NCI-H2196 (cell line): ENCODE measurements at regions not wholly inside any gene's neighbourhood (a gene's known extent, or its start where the extent isn't known, plus 50 kb on each side); places are given as distances from the start of the nearest gene placed in this dataset.

ENCODE experiments used
- DNase-seq: peaks from one replicate; lab custom pipeline; 2025; ENCODE audit not compliant: unreplicated experiment; lab: John Stamatoyannopoulos, UW

DNA sequence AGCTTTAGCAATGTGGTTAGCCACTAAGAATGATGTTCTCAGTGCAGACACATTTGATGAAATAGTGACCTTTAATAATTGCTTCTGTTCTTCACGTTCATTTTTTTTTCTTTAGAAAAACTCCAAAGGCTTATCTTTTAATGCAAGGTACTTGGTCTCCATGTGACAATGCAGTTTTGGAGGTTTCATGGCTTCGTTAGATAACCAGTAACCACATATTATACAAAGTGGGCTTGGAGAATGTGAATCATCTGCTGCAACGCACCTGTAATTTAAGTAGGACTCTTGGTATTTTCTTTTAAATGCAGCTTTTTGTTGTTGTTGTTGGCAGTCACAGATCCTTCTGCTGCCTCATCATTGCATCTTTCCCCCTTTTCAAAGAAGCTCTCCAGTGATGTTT is 1606.3 kb downstream of the SUCLG1 start:
- DNase-seq: no peak

DNA sequence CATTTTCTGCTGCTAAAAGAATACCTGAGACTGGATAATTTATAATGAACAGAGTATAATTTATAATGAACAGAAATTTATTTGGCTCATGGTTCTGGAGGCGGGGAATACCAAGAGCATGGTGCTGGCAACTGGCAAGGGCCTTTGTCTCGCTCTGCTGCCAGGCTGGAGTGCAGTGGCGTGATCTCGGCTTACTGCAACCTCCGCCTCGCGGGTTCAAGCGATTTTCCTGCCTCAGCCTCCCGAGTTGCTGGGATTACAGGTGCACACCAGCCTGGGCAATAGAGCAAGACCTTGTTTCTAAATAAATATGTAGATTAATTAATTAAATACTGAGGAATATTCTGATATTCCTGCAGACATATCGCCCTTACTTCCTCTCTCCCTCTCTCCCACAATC is 1610.8 kb downstream of the SUCLG1 start:
- no peak for DNase-seq

DNA sequence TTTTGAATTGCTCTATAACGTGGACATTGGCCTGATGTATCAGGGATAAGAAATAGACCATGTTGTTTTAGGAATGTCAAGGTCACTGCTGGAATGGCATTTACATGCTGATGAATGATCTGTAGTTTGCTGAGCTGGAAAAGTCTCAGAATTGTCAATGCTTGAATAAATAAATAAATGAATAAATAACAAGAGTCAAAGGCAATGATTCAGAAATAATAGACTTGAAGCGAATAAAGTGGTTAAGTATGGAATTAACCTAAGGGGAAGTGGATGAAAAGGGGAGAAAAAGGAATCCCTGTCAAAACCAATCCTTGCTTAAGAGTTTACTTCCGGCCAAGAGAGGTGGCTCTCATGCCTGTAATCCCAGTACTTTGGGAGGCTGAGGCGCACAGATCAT is 1620.0 kb downstream of the SUCLG1 start:
- no peak for DNase-seq

DNA sequence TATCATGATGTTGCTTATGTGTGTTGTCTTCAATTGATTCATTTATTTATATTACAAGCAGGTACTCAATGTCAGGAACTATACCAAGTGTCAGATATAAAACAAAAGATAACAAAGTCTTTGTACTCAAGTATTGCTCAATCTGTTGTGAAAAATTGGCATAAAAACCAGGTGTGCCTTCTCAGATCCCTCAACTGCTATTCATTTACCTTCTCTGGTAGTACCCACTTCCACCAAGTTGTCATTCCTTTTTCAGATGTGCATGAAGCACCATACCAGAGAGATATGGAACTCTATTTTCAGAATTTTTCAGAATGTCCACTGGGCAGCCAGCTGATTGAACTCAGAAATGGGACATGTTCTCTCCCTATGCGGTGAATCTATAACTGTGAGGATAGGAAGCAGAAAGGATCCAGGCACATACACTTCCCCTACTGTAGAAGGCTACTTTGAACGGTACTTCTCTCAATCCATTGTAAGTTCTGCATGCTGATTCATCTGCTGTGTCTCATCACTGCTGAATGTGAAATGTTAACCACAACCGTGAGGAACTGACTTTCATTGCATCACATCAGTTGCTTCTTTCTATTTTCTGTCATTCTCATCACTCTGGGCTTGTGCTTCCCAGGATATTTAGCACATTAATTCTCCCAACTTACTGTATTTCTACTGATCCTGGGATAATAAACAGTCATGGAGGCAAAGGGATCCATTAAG is 1621.3 kb downstream of the SUCLG1 start:
- DNase-seq: no peak

DNA sequence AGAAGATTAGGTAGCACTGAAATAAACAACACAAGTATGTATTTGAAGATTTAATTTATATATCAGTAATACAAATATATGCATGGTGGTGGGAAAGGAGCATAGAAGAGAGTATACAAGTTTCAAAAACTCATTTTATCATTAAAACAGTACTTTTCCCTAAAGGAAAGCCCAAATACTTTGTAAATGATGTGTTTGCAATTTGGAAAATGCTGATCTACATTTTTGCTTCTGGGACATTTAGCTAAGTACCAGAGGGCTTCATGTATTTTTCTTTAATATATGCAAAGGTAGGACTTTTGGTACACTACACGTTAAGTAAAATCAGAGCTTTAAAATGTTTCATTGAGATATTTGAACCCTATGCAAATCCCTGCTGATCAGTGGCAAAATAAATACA is 1624.2 kb downstream of the SUCLG1 start:
- DNase-seq: no peak

DNA sequence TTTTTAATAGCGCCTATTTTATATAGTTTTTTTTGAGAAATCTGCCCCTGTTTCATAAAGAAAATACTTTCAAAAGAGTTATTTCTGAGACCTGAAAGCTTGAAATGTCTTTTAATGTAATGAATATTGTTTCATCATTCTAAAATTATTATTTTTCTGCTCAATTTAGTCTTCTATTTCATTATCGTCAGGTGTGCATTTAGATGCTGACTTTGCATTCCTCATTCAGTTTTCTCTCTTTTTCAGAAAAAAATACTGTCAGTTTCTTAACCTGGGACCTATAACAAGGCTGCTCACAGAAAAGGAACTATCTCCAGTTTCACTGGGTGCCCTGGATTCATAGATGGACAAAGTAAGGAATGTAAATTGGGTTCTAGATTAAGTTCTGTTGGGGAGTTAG is 1631.7 kb downstream of the SUCLG1 start:
- no peak for DNase-seq

DNA sequence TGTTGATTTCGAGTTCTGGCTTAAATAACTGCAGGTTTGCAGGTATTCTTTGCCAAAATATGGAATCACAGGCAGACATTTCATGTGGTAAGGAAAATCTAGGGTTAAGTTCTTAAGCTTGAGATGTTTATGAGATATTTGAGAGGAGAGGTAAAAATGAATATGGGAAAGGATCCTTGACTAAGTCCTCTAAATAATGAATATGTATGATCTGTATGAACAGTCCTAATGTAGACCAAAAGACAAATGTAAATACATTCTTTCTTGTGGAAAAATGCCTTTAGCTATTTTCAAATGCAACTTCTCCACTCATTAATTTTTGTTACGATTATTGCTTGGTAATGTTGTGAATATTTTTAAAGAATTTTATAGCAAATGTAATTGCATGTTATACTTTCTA is 1632.6 kb downstream of the SUCLG1 start:
- no peak for DNase-seq

DNA sequence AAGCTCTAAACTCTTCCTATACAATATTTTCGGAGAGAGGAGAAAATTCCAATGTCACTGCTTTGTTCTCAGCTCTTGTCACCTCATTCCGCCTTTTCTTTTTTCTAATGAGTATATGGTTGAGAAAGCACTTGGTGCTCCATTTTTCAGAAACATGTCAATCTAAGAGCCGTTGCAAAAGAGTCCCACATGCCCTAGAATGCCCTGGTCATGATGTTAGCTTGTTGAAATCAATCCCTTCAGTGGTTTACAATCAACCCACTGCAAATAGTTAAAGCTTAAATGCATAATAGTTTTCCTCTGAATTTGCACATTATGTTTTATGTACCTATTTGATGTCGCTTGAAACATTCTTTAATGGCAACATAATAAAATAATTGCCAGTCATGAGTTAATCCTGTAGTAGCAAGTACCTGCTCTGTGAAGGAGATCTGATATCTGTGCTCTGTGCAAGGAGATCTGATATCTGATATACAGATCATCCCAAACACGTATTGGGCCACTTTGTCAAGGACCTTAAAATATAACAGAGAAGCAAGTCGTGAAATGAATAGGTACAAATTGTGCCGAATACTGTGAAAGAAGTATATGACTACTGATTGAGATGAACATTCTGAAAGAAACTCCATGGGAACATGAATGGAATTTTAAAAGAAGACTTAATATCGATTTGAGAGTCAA is 1633.5 kb downstream of the SUCLG1 start:
- no peak for DNase-seq

DNA sequence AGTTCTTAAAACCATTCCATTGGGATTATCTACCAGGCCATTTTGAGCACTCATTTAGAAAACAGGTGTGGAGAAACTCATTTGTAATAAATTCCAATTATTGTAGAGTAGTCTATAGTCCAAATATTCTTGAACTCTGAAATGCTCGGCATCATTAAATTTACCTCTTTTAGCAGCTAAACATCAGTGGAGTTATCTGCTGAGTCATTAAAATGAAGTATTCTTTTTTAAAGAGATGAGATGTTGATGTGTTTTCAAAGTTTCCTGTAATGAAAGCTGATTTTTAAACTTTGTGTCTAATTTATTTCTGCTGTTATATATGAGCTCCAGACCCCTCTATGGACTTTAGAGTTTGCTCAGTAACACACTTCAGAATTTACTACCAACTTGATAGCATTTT is 1635.2 kb downstream of the SUCLG1 start:
- DNase-seq: no peak

DNA sequence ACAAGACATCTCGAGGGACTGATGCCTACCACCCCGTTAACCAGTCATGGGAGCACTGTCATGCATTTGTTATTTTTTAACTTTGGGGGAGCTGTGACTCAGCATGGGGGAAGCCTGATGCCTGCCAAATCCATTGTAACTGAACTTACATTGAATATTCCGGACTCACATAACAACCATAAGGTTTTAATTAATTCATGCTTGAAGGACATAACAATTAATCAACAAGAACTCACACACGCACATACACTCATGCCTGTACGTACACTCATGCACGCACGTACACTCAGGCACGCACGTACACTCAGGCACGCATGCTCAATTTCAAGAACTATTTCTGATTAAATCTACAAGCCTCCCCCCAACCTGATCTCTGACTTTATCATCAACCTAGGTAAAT is 1639.1 kb downstream of the SUCLG1 start:
- no peak for DNase-seq

DNA sequence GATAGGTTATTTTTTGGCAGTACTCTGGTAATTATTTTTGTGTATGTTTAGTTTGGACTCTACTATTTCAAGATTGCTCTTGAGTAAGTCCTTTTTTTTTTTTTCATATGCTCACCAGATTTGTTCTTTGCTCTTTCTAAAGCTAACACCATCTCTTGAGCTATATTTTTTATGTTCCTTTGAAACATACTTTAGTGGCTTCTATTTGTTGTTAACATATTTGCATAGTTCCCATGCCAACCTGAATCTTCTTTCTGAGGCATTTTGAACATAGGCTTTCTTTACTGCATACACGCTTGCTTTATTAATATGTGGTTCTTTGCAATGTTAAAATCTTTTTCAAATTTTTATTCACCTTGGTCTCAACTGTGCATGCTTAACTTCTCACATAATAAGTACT is 1644.9 kb downstream of the SUCLG1 start:
- no peak for DNase-seq

DNA sequence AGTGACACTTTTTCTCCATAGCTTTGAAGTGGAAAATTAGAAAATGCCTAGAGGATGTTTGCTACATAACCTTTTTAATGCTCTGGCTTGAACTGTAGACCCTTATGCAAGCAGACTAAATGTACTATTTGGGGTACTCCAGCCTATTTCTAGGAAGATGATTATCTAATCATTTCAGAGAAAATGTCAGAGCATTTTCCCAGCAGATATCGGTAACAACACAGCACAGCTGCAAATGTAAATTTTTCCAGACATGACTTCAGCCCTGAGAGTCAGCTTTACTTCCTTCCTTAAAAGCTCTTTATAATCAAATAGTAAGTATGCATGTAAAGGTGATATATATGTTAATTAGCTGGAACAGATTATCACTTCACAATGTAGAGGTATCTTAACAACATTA is 1647.1 kb downstream of the SUCLG1 start:
- DNase-seq: no peak

DNA sequence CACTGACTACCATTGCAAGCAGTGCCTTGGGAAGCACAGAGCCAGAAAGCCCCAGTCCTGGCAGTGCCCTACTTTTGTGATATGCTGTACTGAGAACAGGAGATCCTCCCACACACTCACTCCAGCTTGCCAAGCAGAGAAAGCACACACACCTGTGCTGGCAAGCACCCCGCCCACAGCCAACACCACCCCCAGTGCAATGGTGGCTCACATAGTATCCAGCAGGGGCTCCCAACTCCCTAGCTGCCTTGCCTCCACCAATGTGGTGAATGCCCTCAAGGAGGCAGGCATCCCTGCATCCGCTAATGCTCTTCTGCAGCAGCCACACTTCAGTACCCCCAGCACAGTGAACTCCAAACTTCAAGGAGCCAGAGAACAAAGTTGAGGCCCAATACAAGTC is 1655.8 kb downstream of the SUCLG1 start:
- DNase-seq: no peak

DNA sequence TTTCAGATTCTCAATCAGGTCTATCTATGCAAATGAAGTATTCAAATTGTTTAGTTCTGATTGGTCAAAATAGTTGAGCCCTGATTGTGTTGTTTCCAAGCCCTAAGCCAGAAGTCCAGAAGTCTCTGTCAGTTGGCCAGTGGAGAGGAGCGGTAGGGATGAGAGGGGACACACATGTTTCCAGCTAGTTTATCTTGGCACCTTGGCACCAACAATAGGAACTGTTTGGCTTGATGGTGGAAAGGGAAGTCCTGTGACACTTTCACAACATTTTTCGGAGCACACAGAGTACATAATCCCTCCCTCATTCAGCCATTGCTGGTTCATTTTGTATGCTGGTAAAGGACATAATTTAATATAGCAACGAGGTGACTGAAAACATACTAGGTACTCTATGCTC is 1661.6 kb downstream of the SUCLG1 start:
- DNase-seq: no peak

DNA sequence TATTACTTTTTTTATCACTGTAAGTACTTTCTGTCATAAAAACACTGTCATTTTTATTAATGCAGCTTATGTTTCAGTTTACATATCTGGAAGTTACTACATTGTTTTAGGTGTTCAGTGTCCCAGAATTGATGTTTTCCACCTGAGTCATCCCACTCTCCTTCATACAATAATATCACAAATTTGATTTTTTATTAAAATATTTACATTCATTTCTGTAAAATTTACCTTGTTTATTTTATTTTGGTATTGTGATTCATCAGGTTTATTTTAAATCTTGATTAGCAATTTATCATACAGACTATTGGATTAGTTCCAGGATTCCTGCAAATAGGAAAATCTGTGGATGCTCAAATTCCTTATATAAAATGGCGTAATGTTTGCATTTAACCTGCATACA is 1662.9 kb downstream of the SUCLG1 start:
- DNase-seq: no peak

DNA sequence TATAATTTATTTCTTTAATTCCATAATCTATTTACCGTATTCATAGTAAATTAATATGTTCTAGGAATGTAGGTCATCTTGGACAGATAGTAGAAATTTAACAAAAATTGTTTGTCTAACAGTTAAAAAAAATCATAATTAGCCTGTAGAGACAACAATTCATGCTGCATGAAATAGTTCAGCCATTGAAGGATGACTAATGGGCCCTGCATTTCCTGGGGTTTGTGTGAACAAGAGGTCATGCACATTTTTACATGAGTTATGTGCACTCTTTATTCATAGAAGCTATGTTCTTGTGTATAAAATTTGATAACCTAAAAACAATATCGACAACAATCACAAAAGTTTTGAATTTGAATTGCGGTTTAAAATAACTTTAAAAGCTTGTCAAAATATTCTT is 1663.6 kb downstream of the SUCLG1 start:
- no peak for DNase-seq

DNA sequence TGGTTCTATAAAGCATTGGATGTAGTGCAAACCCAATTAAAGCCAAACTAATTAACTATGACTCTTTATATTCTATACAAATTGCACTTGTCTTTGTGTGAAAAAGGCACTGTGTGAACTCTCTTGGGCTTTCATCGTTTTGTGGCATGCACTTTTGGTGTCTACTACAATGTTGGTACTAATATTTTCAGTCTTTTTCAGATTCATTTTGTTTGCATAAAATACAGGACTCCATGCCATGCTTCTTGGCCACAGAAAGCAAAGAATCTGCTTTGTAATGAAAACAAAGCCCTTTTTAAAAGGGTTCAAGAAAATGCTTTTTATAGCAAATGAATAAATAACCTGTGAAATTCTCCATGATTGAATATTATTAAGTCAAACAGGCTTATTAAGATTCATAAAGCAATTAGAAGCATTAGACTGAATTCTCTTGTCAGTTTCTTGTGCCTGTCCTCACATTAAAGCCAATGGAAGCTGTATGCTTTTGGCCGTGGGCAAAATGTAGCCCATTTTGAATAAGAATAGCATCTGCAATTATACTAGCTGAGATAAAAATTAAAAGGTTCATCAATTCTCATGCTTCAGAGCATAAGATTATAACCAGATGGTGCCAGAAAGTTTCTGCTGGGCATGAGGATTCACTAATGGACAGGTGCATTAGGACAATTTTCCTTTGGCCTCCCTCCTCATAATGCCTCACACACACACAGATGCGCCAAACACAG is 1665.2 kb downstream of the SUCLG1 start:
- no peak for DNase-seq

DNA sequence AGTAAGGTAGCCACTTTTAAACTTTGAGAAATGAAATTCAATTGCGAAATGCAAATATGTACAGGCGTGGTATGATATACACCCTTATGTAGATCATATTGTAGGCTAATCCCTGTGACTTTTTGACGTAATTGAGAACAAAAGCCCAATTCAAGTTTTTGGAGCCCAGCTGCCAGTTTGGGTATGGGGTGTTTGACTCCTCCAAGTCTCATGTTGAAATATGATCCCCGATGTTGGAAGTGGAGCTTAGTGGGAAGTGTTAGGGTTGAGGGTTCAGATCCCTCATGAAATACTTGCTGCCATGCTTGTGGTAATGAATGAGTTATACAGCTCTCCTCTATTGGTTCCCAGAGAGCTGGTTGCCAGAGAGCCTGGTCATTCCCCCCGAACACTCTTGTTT is 1666.8 kb downstream of the SUCLG1 start:
- no peak for DNase-seq

DNA sequence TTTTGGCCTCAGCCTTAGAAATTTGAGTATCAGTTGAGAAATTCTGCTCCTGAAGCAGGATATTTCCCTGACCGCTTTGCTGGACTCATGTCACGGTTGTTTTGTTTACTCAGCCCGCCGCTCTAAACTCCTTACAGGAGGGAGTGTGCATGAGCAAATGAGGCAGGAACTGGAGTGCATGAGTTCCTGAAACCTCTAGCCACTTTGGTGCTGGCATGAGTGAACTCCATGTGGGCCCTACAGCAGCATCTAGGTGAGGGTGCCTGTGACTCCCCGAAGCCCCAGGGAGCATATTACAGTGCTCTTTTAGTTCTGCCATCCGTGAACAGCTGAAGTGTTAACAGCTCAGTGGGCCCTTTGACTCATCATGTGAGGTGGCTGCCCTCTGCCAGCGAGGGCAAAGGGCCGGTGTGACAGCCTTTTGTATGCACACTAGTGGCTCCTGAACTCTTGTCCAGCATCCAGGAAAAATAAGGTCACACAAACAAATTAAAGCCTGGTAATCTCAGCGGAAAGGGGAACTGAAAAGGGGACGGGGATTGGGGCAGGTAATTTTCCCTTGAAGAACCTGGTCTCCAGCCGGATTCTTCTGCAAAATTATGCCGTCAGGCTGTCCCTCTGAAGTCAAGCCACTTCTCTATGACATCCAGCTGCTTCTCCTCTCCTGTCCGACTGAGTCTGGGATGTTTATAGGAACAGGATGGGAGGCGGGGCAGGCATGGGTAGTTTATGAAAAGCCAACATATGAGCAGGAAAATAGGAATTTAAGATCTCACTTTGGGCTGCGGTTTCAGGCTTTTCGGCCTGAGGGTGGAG is 1668.7 kb downstream of the SUCLG1 start:
- DNase-seq: no peak

DNA sequence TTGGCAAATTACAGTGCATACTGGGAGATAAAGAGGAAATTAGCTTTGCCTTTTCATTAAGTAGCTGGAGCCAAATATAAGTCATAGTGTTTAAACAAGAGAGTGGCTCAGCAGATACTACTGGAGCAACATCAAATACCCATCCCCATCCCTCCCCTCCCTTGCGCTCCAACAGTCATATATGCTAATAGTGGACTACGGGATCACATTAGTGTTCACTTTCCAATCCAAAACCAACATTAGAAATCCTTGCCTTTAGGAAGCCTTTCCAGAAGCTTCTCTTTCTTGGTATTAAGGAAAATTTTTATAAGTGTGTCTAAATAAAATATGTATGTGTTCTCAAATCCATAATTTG is 1669.3 kb downstream of the SUCLG1 start:
- DNase-seq: no peak

DNA sequence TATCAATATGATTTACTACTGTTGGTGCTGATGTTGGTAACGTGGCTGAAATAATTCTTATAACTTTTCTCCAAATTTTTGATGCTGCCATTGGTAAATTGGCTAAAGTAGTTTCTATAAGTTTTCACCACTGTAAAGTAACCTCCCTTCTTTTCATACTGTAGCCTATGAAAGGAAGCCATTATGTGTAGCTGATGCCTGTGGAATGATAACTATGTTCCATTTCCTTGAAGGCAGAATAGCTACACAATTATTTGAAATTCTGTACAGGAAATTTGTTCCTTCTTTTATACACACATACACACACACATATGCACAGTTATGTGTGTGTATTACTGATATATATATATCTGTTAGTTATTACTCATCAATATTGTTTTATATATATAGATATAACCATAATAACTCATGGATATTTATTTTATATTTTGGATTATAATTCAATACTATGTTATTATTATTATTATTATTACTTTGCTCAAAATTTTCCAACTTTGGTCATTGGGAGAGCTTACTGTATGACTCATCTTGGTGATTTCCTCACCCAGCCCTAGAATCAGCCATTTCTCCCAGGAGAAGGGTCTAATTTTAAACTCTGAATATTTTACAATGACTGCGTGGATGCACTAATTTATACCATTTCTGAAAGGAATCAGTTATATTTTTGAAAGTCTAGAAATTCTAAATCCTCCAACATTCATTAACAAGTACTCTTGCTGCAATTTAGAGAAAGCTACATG is 1677.7 kb downstream of the SUCLG1 start:
- DNase-seq: no peak
